Left ventricle myocardium inferior (tissue), 1 donor: ENCODE measurements at regions not wholly inside any gene's neighbourhood (a gene's known extent, or its start where the extent isn't known, plus 50 kb on each side); places are given as distances from the start of the nearest gene placed in this dataset.

Experiments
- DNase-seq: peaks from one replicate; pipeline ENCODE4 v3.0.0-alpha.2; 2020
- H3K27ac ChIP-seq: fragments of 200-600 bp; replicated peaks from 2 replicates; pipeline ENCODE4 v1.8.0; 2021
- H3K27me3 ChIP-seq: fragments of 200-600 bp; 2 replicates; pipeline ENCODE4 v1.8.0; 2021; ENCODE audit warnings: low read depth
- H3K36me3 ChIP-seq: fragments of 200-600 bp; 2 replicates; pipeline ENCODE4 v1.8.0; 2021
- H3K4me1 ChIP-seq: fragments of 200-600 bp; 2 replicates; pipeline ENCODE4 v1.8.0; 2021
- H3K4me3 ChIP-seq: fragments of 200-600 bp; 2 replicates; pipeline ENCODE4 v1.8.0; 2021; ENCODE audit warnings: mild to moderate bottlenecking, moderate library complexity
- H3K9me3 ChIP-seq: fragments of 200-600 bp; replicated peaks from 2 replicates; pipeline ENCODE4 v1.8.0; 2021
- CTCF ChIP-seq: fragments of 200-600 bp; IDR thresholded peaks from 2 replicates; pipeline ENCODE4 v1.8.0; 2021; ENCODE audit warnings: antibody characterized with exemption, mild to moderate bottlenecking, borderline replicate concordance
- intact Hi-C: fragments of 100-400 bp; cut with micrococcal nuclease; formaldehyde crosslinking; loops from one replicate; pipeline ENCODE4 v1.11.0; 2022
- donor health status: DM: no; HTN: yes; CAD: no; lungs with severe emphysema.

GRCh38 chr2:16962505-16962904 is 296.9 kb upstream of the CYRIA start:
- Histone ChIP-seq H3K9me3 (no peaks in the 10 kb centered on the region), H3K27ac (no peak overlapping the region), H3K27me3 (no peaks in the 10 kb centered on the region), H3K36me3 (no peaks in the 10 kb centered on the region), H3K4me1 (no peaks in the 10 kb centered on the region), H3K4me3 (no peak overlapping the region)
- no peak for TF ChIP-seq CTCF
- no peak for DNase-seq
- intact Hi-C loops = no loop called here

DNA sequence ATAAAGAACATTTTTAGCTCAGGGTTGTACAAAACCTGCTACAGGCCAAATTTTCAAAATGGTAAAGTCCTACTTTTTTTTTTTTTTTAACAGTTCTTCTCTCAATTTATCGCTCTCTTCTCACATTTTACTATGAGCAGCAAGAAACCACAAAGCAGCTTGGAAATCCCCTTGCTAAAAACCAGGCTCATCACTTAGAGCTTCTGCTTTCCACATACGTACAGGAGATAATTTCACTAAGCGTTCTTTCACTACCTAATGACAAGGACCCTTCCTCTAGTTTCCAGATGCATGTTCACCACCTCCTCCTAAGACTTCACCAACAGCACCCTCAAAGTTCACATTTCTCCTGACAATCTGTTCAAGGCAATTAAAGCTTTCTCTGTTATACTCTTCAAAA is 294.9 kb upstream of the CYRIA start:
- no peaks in the 10 kb centered on the region for H3K27me3 ChIP-seq
- H3K4me1 ChIP-seq = no peaks in the 10 kb centered on the region
- H3K27ac ChIP-seq = no peak overlapping the region
- H3K9me3 ChIP-seq = no peaks in the 10 kb centered on the region
- H3K36me3 ChIP-seq = no peaks in the 10 kb centered on the region
- intact Hi-C loops = no loop called here
- TF ChIP-seq CTCF = no peak
- H3K4me3 ChIP-seq = no peak overlapping the region
- no peak for DNase-seq

DNA sequence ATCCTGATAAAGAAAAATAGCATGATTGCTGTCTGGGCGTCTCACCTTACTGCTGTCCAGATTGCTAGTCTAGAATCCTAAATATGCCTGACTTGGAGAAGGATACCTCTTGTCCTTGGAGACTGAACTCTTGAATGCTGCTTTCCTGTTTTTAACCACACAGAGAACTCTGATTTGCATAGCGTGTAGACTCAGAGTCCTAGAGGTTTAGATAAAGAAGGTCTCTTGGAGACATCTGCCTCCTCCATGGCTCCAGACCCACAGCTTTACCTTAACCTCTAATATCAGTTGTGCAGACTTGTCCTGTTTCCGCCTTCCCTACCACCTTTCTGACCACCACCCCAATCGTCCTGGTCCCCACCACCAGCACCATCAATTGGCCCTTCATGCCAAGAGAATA is 292.6 kb upstream of the CYRIA start:
- no peak for TF ChIP-seq CTCF
- Histone ChIP-seq H3K27me3 (no peaks in the 10 kb centered on the region), H3K27ac (no peak overlapping the region), H3K4me1 (no peaks in the 10 kb centered on the region), H3K36me3 (no peaks in the 10 kb centered on the region), H3K9me3 (no peaks in the 10 kb centered on the region), H3K4me3 (no peak overlapping the region)
- intact Hi-C loops = no loop called here
- no peak for DNase-seq

GRCh38 chr2:16952805-16953204 is 287.2 kb upstream of the CYRIA start:
- DNase-seq = no peak
- H3K9me3 ChIP-seq = no peaks in the 10 kb centered on the region
- no peak overlapping the region for H3K27ac ChIP-seq
- H3K36me3 ChIP-seq = no peaks in the 10 kb centered on the region
- no peaks in the 10 kb centered on the region for H3K27me3 ChIP-seq
- TF ChIP-seq CTCF = no peak
- intact Hi-C loops = no loop called here
- no peaks in the 10 kb centered on the region for H3K4me1 ChIP-seq
- H3K4me3 ChIP-seq = no peak overlapping the region

GRCh38 chr2:16952368-16952767 is 286.7 kb upstream of the CYRIA start:
- Histone ChIP-seq H3K27ac (no peak overlapping the region), H3K4me1 (no peaks in the 10 kb centered on the region), H3K36me3 (no peaks in the 10 kb centered on the region), H3K27me3 (no peaks in the 10 kb centered on the region), H3K9me3 (no peaks in the 10 kb centered on the region), H3K4me3 (no peak overlapping the region)
- intact Hi-C loops = no loop called here
- DNase-seq = no peak
- no peak for TF ChIP-seq CTCF

- H3K36me3 ChIP-seq = no peaks in the 10 kb centered on the region
- H3K9me3 ChIP-seq = no peaks in the 10 kb centered on the region
- no peak for TF ChIP-seq CTCF
- DNase-seq = no peak
- H3K4me3 ChIP-seq = no peak overlapping the region
- no peaks in the 10 kb centered on the region for H3K4me1 ChIP-seq
- H3K27ac ChIP-seq = no peak overlapping the region
- H3K27me3 ChIP-seq = no peaks in the 10 kb centered on the region
- intact Hi-C loops = no loop called here
Observed at GRCh38 chr2:16950436-16950835, 284.8 kb upstream of the CYRIA start.
